GM23338 (cell line): ENCODE measurements at regions not wholly inside any gene's neighbourhood (a gene's known extent, or its start where the extent isn't known, plus 50 kb on each side); places are given as distances from the start of the nearest gene placed in this dataset.

Experiments used
- CREB1 ChIP-seq: fragments of 250-450 bp; sonication (Bioruptor Pico); IDR thresholded peaks from 2 replicates; pipeline ENCODE4 v1.5.0; 2020; ENCODE audit warnings: low read depth, mild to moderate bottlenecking, moderate library complexity
- CTCF ChIP-seq, 2 experiments: fragments of 200-600 bp in 1 of 2; sonication (generic) in 1 of 2; conservative IDR thresholded peaks; 2 replicates each; pipeline versions ENCODE4 v1.5.1 to v1.6.1; 2016 to 2017; ENCODE audit warnings: antibody characterized with exemption in 2 of 2, low read depth in 2 of 2, mild to moderate bottlenecking in 2 of 2, moderate library complexity in 1 of 2
- ETS1 ChIP-seq: IDR thresholded peaks from 2 replicates; pipeline ENCODE4 v1.6.1; 2016; ENCODE audit warnings: antibody characterized with exemption
- EZH2 ChIP-seq: fragments of 200-600 bp; sonication (generic); IDR thresholded peaks from one replicate; pipeline ENCODE4 v1.8.0; 2017; ENCODE audit warnings: antibody characterized with exemption, mild to moderate bottlenecking, low read depth; ENCODE audit not compliant: unreplicated experiment
- EZH2phosphoT487 ChIP-seq: fragments of 200-600 bp; sonication (generic); IDR thresholded peaks from one replicate; pipeline ENCODE4 v1.8.1; 2018; ENCODE audit warnings: antibody characterized with exemption; ENCODE audit not compliant: unreplicated experiment
- JUNB ChIP-seq: IDR thresholded peaks from one replicate; pipeline ENCODE4 v1.6.1; 2016; ENCODE audit warnings: antibody characterized with exemption; ENCODE audit not compliant: unreplicated experiment
- NANOG ChIP-seq: IDR thresholded peaks from 2 replicates; pipeline ENCODE4 v1.6.1; 2016; ENCODE audit warnings: antibody characterized with exemption, borderline replicate concordance
- POLR2AphosphoS5 ChIP-seq: IDR thresholded peaks from 2 replicates; pipeline ENCODE4 v1.6.1; 2016; ENCODE audit warnings: antibody characterized with exemption, low read depth
- ZNF331 ChIP-seq: fragments of 250-450 bp; sonication (Bioruptor Pico); IDR thresholded peaks from 2 replicates; pipeline ENCODE4 v1.5.0; 2020; ENCODE audit warnings: low read depth, mild to moderate bottlenecking, moderate library complexity
- TF ChIP-seq, protein P1 (sequence below): IDR thresholded peaks from one replicate; pipeline ENCODE4 v1.6.1; 2018; ENCODE audit warnings: antibody characterized with exemption; ENCODE audit not compliant: unreplicated experiment
- TF ChIP-seq, protein P2 (sequence below): fragments of 250-450 bp; sonication (Bioruptor Pico); IDR thresholded peaks from 2 replicates; pipeline ENCODE4 v1.5.0; 2020; ENCODE audit warnings: mild to moderate bottlenecking, moderate library complexity

DNA sequence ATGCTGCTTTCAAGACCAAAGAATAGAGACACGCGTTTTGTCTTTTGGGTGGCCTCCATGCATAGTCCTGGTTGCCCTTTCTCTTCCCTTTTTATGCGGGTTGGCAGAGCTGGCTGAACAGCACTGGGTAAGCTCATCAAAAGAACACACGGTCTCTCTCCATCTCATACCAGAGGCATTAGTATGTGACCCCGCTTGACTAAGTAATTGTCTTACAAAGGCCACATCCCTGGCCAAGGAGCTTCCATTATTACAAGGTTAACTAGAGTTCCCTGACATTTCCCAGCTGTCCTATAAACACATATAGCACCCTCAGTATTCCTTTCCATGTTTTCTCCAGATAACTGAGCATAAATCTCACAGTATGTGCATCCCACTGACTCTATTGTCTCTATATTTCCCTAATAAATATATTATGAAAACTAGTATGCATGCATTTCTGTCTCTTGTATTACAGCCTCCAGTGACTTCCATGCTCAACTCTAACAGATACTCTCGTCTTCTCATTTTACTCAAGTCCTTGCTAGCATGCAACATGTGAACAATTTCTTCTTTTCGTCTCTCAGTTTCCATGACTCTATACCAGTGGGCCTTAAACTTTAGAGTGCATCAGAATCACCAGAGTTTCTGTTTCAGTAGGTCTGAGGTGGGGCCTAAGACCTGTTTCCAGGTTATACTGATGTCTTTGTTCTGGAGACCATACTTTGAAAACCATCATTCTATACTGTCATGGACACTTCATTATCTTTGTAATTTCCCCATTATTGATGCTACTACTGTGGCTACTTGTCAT, 247.7 kb upstream of the ARSJ start:
- no peak for TF ChIP-seq CTCF (conservative IDR thresholded peaks at IDR 0.05; ENCODE audit: low read depth in 2 of 2)
- TF ChIP-seq EZH2 = no peak
- no peak for TF ChIP-seq POLR2AphosphoS5
- TF ChIP-seq CREB1 = no peak
- TF ChIP-seq EZH2phosphoT487 = no peak
- TF ChIP-seq JUNB = no peak
- TF ChIP-seq NANOG = no peak
- TF ChIP-seq ETS1 = no peak
- TF ChIP-seq, protein P1, sequence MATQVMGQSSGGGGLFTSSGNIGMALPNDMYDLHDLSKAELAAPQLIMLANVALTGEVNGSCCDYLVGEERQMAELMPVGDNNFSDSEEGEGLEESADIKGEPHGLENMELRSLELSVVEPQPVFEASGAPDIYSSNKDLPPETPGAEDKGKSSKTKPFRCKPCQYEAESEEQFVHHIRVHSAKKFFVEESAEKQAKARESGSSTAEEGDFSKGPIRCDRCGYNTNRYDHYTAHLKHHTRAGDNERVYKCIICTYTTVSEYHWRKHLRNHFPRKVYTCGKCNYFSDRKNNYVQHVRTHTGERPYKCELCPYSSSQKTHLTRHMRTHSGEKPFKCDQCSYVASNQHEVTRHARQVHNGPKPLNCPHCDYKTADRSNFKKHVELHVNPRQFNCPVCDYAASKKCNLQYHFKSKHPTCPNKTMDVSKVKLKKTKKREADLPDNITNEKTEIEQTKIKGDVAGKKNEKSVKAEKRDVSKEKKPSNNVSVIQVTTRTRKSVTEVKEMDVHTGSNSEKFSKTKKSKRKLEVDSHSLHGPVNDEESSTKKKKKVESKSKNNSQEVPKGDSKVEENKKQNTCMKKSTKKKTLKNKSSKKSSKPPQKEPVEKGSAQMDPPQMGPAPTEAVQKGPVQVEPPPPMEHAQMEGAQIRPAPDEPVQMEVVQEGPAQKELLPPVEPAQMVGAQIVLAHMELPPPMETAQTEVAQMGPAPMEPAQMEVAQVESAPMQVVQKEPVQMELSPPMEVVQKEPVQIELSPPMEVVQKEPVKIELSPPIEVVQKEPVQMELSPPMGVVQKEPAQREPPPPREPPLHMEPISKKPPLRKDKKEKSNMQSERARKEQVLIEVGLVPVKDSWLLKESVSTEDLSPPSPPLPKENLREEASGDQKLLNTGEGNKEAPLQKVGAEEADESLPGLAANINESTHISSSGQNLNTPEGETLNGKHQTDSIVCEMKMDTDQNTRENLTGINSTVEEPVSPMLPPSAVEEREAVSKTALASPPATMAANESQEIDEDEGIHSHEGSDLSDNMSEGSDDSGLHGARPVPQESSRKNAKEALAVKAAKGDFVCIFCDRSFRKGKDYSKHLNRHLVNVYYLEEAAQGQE = no peak
- TF ChIP-seq ZNF331 = no peak
- TF ChIP-seq, protein P2, sequence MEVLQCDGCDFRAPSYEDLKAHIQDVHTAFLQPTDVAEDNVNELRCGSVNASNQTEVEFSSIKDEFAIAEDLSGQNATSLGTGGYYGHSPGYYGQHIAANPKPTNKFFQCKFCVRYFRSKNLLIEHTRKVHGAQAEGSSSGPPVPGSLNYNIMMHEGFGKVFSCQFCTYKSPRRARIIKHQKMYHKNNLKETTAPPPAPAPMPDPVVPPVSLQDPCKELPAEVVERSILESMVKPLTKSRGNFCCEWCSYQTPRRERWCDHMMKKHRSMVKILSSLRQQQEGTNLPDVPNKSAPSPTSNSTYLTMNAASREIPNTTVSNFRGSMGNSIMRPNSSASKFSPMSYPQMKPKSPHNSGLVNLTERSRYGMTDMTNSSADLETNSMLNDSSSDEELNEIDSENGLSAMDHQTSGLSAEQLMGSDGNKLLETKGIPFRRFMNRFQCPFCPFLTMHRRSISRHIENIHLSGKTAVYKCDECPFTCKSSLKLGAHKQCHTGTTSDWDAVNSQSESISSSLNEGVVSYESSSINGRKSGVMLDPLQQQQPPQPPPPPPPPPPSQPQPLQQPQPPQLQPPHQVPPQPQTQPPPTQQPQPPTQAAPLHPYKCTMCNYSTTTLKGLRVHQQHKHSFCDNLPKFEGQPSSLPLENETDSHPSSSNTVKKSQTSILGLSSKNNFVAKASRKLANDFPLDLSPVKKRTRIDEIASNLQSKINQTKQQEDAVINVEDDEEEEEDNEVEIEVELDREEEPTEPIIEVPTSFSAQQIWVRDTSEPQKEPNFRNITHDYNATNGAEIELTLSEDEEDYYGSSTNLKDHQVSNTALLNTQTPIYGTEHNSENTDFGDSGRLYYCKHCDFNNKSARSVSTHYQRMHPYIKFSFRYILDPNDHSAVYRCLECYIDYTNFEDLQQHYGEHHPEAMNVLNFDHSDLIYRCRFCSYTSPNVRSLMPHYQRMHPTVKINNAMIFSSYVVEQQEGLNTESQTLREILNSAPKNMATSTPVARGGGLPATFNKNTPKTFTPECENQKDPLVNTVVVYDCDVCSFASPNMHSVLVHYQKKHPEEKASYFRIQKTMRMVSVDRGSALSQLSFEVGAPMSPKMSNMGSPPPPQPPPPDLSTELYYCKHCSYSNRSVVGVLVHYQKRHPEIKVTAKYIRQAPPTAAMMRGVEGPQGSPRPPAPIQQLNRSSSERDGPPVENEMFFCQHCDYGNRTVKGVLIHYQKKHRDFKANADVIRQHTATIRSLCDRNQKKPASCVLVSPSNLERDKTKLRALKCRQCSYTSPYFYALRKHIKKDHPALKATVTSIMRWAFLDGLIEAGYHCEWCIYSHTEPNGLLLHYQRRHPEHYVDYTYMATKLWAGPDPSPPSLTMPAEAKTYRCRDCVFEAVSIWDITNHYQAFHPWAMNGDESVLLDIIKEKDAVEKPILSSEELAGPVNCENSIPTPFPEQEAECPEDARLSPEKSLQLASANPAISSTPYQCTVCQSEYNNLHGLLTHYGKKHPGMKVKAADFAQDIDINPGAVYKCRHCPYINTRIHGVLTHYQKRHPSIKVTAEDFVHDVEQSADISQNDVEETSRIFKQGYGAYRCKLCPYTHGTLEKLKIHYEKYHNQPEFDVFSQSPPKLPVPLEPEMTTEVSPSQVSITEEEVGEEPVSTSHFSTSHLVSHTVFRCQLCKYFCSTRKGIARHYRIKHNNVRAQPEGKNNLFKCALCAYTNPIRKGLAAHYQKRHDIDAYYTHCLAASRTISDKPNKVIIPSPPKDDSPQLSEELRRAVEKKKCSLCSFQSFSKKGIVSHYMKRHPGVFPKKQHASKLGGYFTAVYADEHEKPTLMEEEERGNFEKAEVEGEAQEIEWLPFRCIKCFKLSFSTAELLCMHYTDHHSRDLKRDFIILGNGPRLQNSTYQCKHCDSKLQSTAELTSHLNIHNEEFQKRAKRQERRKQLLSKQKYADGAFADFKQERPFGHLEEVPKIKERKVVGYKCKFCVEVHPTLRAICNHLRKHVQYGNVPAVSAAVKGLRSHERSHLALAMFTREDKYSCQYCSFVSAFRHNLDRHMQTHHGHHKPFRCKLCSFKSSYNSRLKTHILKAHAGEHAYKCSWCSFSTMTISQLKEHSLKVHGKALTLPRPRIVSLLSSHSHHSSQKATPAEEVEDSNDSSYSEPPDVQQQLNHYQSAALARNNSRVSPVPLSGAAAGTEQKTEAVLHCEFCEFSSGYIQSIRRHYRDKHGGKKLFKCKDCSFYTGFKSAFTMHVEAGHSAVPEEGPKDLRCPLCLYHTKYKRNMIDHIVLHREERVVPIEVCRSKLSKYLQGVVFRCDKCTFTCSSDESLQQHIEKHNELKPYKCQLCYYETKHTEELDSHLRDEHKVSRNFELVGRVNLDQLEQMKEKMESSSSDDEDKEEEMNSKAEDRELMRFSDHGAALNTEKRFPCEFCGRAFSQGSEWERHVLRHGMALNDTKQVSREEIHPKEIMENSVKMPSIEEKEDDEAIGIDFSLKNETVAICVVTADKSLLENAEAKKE (CRISPR knock-in tag) = no peak
